Tibial artery (tissue), 4 donors: ENCODE measurements at regions not wholly inside any gene's neighbourhood (a gene's known extent, or its start where the extent isn't known, plus 50 kb on each side); places are given as distances from the start of the nearest gene placed in this dataset.

Experiments
- DNase-seq, 2 donors: peaks; one replicate each; pipeline ENCODE4 v3.0.0-alpha.2; 2019
- H3K27ac ChIP-seq, 2 donors: fragments of 200-600 bp; sonication (generic) in 1 of 2; 1 replicate in 1 of 2; 2 replicates in 1 of 2; pipeline ENCODE4 v1.5.1; 2018 to 2019; ENCODE audit warnings: mild to moderate bottlenecking in 1 of 2
- H3K27me3 ChIP-seq, 2 donors: fragments of 200-600 bp; sonication (generic) in 1 of 2; one replicate each; pipeline versions ENCODE4 v1.5.1 to v1.6.0; 2016 to 2019
- H3K36me3 ChIP-seq, 3 donors: fragments of 200-600 bp; sonication (generic) in 2 of 3; one replicate each; pipeline ENCODE4 v1.5.1; 2016 to 2019; ENCODE audit warnings: mild to moderate bottlenecking in 2 of 3
- H3K4me1 ChIP-seq, 4 donors: fragments of 200-600 bp; sonication (generic) in 2 of 4; 1 replicate in 3 of 4; 2 replicates in 1 of 4; pipeline ENCODE4 v1.5.1; 2016 to 2019
- H3K4me3 ChIP-seq, 2 donors: fragments of 200-600 bp; sonication (generic) in 1 of 2; 1 replicate in 1 of 2; 2 replicates in 1 of 2; pipeline ENCODE4 v1.5.1; 2018 to 2019; ENCODE audit warnings: mild to moderate bottlenecking in 2 of 2
- H3K9me3 ChIP-seq, 3 donors: fragments of 200-600 bp; sonication (generic) in 1 of 3; one replicate each; pipeline ENCODE4 v1.5.1; 2016 to 2019
- CTCF ChIP-seq, 2 experiments: fragments of 200-600 bp in 1 of 2; fragments of 450-650 bp in 1 of 2; IDR thresholded peaks; one replicate each; pipeline ENCODE4 v1.5.1; 2017 to 2019; ENCODE audit warnings: antibody characterized with exemption in 2 of 2, mild to moderate bottlenecking in 1 of 2, moderate library complexity in 1 of 2
- intact Hi-C: fragments of 100-400 bp; cut with DNase I; formaldehyde crosslinking; loops from one replicate; pipeline ENCODE4 v1.15.0; 2023; ENCODE audit warnings: low total_unique reads

GRCh38 chr14:66225337-66225736 lies 260.8 kb upstream of the CCDC196 start:
- no peak overlapping the region for H3K4me3 ChIP-seq
- H3K36me3 ChIP-seq, result no peaks in the 10 kb centered on the region
- no peaks in the 10 kb centered on the region for H3K27me3 ChIP-seq
- intact Hi-C loops, result no loop called here
- no peaks in the 10 kb centered on the region for H3K4me1 ChIP-seq
- peaks cover 0 to 8% (median 6%) of the 10 kb centered on the region in 3 donors for H3K9me3 ChIP-seq
- DNase-seq, result no peak
- TF ChIP-seq CTCF (IDR thresholded peaks at IDR 0.05), result no peak
- no peak overlapping the region for H3K27ac ChIP-seq

GRCh38 chr14:66228267-66228970 lies 257.8 kb upstream of the CCDC196 start:
- TF ChIP-seq CTCF (IDR thresholded peaks at IDR 0.05), result no peak
- intact Hi-C loops, result no loop called here
- H3K4me1 ChIP-seq, result no peaks in the 10 kb centered on the region
- H3K9me3 ChIP-seq, result peaks cover 0 to 8% (median 6%) of the 10 kb centered on the region in 3 donors
- H3K36me3 ChIP-seq, result no peaks in the 10 kb centered on the region
- no peak for DNase-seq
- no peaks in the 10 kb centered on the region for H3K27me3 ChIP-seq
- no peak overlapping the region for H3K4me3 ChIP-seq
- H3K27ac ChIP-seq, result no peak overlapping the region

- Histone ChIP-seq H3K4me3 (no peak overlapping the region), H3K27ac (no peak overlapping the region), H3K9me3 (peaks cover 0 to 8% (median 6%) of the 10 kb centered on the region in 3 donors), H3K36me3 (no peaks in the 10 kb centered on the region), H3K4me1 (no peaks in the 10 kb centered on the region), H3K27me3 (no peaks in the 10 kb centered on the region)
- TF ChIP-seq CTCF (IDR thresholded peaks at IDR 0.05), result no peak
- no peak for DNase-seq
- intact Hi-C loops, result no loop called here
Observed at GRCh38 chr14:66231820-66232219, 254.4 kb upstream of the CCDC196 start.

GRCh38 chr14:66233591-66233990 lies 252.6 kb upstream of the CCDC196 start:
- intact Hi-C loops, result no loop called here
- Histone ChIP-seq H3K36me3 (no peaks in the 10 kb centered on the region), H3K4me3 (no peak overlapping the region), H3K27me3 (no peaks in the 10 kb centered on the region), H3K27ac (no peak overlapping the region), H3K9me3 (no peaks in the 10 kb centered on the region), H3K4me1 (no peaks in the 10 kb centered on the region)
- no peak for DNase-seq
- TF ChIP-seq CTCF (IDR thresholded peaks at IDR 0.05), result no peak

GRCh38 chr14:66234411-66234810 lies 251.8 kb upstream of the CCDC196 start:
- intact Hi-C loops, result no loop called here
- Histone ChIP-seq H3K9me3 (no peaks in the 10 kb centered on the region), H3K4me3 (no peak overlapping the region), H3K4me1 (no peaks in the 10 kb centered on the region), H3K27ac (no peak overlapping the region), H3K36me3 (no peaks in the 10 kb centered on the region), H3K27me3 (no peaks in the 10 kb centered on the region)
- DNase-seq, result no peak
- TF ChIP-seq CTCF (IDR thresholded peaks at IDR 0.05), result no peak

GRCh38 chr14:66237741-66238140 lies 248.4 kb upstream of the CCDC196 start:
- Histone ChIP-seq H3K4me3 (no peak overlapping the region), H3K4me1 (no peaks in the 10 kb centered on the region), H3K27ac (no peak overlapping the region), H3K9me3 (no peaks in the 10 kb centered on the region), H3K27me3 (no peaks in the 10 kb centered on the region), H3K36me3 (no peaks in the 10 kb centered on the region)
- DNase-seq, result no peak
- TF ChIP-seq CTCF (IDR thresholded peaks at IDR 0.05), result no peak
- intact Hi-C loops, result no loop called here
